ENCODE measurements at regions not wholly inside any gene's neighbourhood (a gene's known extent, or its start where the extent isn't known, plus 50 kb on each side); places are given as distances from the start of the nearest gene placed in this dataset.
A peak's percentile ranks its signal among the peaks of the same experiment; 100 is the strongest.

- no peak overlapping the region for H3K27ac ChIP-seq (ENCODE audit: insufficient read depth, low read length)
- no peak overlapping the region for H3K4me3 ChIP-seq (replicated peaks in 1 of 4; ENCODE audit: control extremely low read depth in 1 of 4, insufficient read depth in 1 of 4, low read depth in 3 of 4, low read length in 4 of 4)
- H3K9me3 ChIP-seq (ENCODE audit: control insufficient read depth, insufficient read depth, low read depth, low read length) = no peaks in the 10 kb centered on the region
- no peak for TF ChIP-seq CTCF (conservative IDR thresholded peaks at IDR 0.05 in 1 of 2, IDR thresholded peaks at IDR 0.05 in 1 of 2; ENCODE audit: low read depth in 1 of 2, low read length in 2 of 2)
- TF ChIP-seq EZH2 (IDR thresholded peaks at IDR 0.05; ENCODE audit: low read length, missing control alignments) = no peak
- H3K4me2 ChIP-seq (ENCODE audit: extremely low read depth, insufficient read depth, low read length) = no peak overlapping the region
- no peaks in the 10 kb centered on the region for H3K79me2 ChIP-seq (ENCODE audit: control insufficient read depth, insufficient read depth, low read length)
- no peaks in the 10 kb centered on the region for H3K27me3 ChIP-seq (ENCODE audit: control insufficient read depth, insufficient read depth, low read length)
- H4K20me1 ChIP-seq (ENCODE audit: control insufficient read depth, extremely low read depth, insufficient read depth, low read length) = no peaks in the 10 kb centered on the region
- no peak overlapping the region for H3K9ac ChIP-seq (ENCODE audit: insufficient read depth, low read length)
- no peaks in the 10 kb centered on the region for H3K4me1 ChIP-seq (ENCODE audit: control insufficient read depth, extremely low read depth, insufficient read depth, low read length)
- DNase-seq (ENCODE audit: low read depth in 2 of 2) = no peak
- H2AFZ ChIP-seq (ENCODE audit: low read length) = no peak overlapping the region
- no peaks in the 10 kb centered on the region for H3K36me3 ChIP-seq (ENCODE audit: control insufficient read depth, insufficient read depth, low read length)
These were observed 462.3 kb upstream of the NFIA start for GRCh38 chr1:60620087-60620486.

- no peak overlapping the region for H3K9ac ChIP-seq (ENCODE audit: insufficient read depth, low read length)
- no peak overlapping the region for H3K27ac ChIP-seq (ENCODE audit: insufficient read depth, low read length)
- H3K27me3 ChIP-seq (ENCODE audit: control insufficient read depth, insufficient read depth, low read length) = no peaks in the 10 kb centered on the region
- no peak overlapping the region for H3K4me2 ChIP-seq (ENCODE audit: extremely low read depth, insufficient read depth, low read length)
- H2AFZ ChIP-seq (ENCODE audit: low read length) = no peak overlapping the region
- H3K36me3 ChIP-seq (ENCODE audit: control insufficient read depth, insufficient read depth, low read length) = no peaks in the 10 kb centered on the region
- no peaks in the 10 kb centered on the region for H3K9me3 ChIP-seq (ENCODE audit: control insufficient read depth, insufficient read depth, low read depth, low read length)
- no peak overlapping the region for H3K4me3 ChIP-seq (replicated peaks in 1 of 4; ENCODE audit: control extremely low read depth in 1 of 4, insufficient read depth in 1 of 4, low read depth in 3 of 4, low read length in 4 of 4)
- no peak for TF ChIP-seq CTCF (conservative IDR thresholded peaks at IDR 0.05 in 1 of 2, IDR thresholded peaks at IDR 0.05 in 1 of 2; ENCODE audit: low read depth in 1 of 2, low read length in 2 of 2)
- no peak for TF ChIP-seq EZH2 (IDR thresholded peaks at IDR 0.05; ENCODE audit: low read length, missing control alignments)
- no peaks in the 10 kb centered on the region for H4K20me1 ChIP-seq (ENCODE audit: control insufficient read depth, extremely low read depth, insufficient read depth, low read length)
- no peaks in the 10 kb centered on the region for H3K4me1 ChIP-seq (ENCODE audit: control insufficient read depth, extremely low read depth, insufficient read depth, low read length)
- H3K79me2 ChIP-seq (ENCODE audit: control insufficient read depth, insufficient read depth, low read length) = no peaks in the 10 kb centered on the region
- DNase-seq (ENCODE audit: low read depth in 2 of 2) = no peak
These were observed 462.8 kb upstream of the NFIA start for GRCh38 chr1:60619581-60619980.

GRCh38 chr1:60615666-60616065 lies 466.7 kb upstream of the NFIA start:
- Histone ChIP-seq H3K36me3 (ENCODE audit: control insufficient read depth, insufficient read depth, low read length) (no peaks in the 10 kb centered on the region), H3K9me3 (ENCODE audit: control insufficient read depth, insufficient read depth, low read depth, low read length) (no peaks in the 10 kb centered on the region), H2AFZ (ENCODE audit: low read length) (no peak overlapping the region), H4K20me1 (ENCODE audit: control insufficient read depth, extremely low read depth, insufficient read depth, low read length) (no peaks in the 10 kb centered on the region), H3K79me2 (ENCODE audit: control insufficient read depth, insufficient read depth, low read length) (no peaks in the 10 kb centered on the region), H3K4me2 (ENCODE audit: extremely low read depth, insufficient read depth, low read length) (no peak overlapping the region), H3K4me1 (ENCODE audit: control insufficient read depth, extremely low read depth, insufficient read depth, low read length) (no peaks in the 10 kb centered on the region), H3K9ac (ENCODE audit: insufficient read depth, low read length) (no peak overlapping the region), H3K27ac (ENCODE audit: insufficient read depth, low read length) (no peak overlapping the region), H3K27me3 (ENCODE audit: control insufficient read depth, insufficient read depth, low read length) (no peaks in the 10 kb centered on the region), H3K4me3 (replicated peaks in 1 of 4; ENCODE audit: control extremely low read depth in 1 of 4, insufficient read depth in 1 of 4, low read depth in 3 of 4, low read length in 4 of 4) (no peak overlapping the region)
- TF ChIP-seq EZH2 (IDR thresholded peaks at IDR 0.05; ENCODE audit: low read length, missing control alignments) (no peak), CTCF (conservative IDR thresholded peaks at IDR 0.05 in 1 of 2, IDR thresholded peaks at IDR 0.05 in 1 of 2; ENCODE audit: low read depth in 1 of 2, low read length in 2 of 2) (no peak)
- peak in 1 of 2 donors; percentile 59 for DNase-seq (ENCODE audit: low read depth in 2 of 2)

All from fibroblast of lung (primary cell).